Breast epithelium (tissue), 4 donors: ENCODE measurements at regions not wholly inside any gene's neighbourhood (a gene's known extent, or its start where the extent isn't known, plus 50 kb on each side); places are given as distances from the start of the nearest gene placed in this dataset.

Experiments
- DNase-seq, 2 donors: peaks; one replicate each; pipeline ENCODE4 v3.0.0-alpha.2; 2019; ENCODE audit warnings: low spot score in 2 of 2
- H3K27ac ChIP-seq, 2 donors: fragments of 200-600 bp; sonication (generic) in 1 of 2; one replicate each; pipeline ENCODE4 v1.5.1; 2016 to 2019; ENCODE audit warnings: mild to moderate bottlenecking in 1 of 2
- H3K27me3 ChIP-seq, 2 donors: fragments of 200-600 bp; sonication (generic) in 1 of 2; one replicate each; pipeline versions ENCODE4 v1.5.1 to v1.6.0; 2017 to 2019; ENCODE audit warnings: control low read depth in 1 of 2, mild to moderate bottlenecking in 1 of 2
- H3K36me3 ChIP-seq: fragments of 200-600 bp; one replicate; pipeline ENCODE4 v1.5.1; 2019
- H3K4me1 ChIP-seq, 2 donors: fragments of 200-600 bp; sonication (generic); one replicate each; pipeline ENCODE4 v1.5.1; 2016 to 2019; ENCODE audit warnings: control low read depth in 1 of 2
- H3K4me3 ChIP-seq, 3 donors: fragments of 200-600 bp; sonication (generic); 1 replicate in 2 of 3; 2 replicates in 1 of 3; pipeline ENCODE4 v1.5.1; 2016 to 2019; ENCODE audit warnings: mild to moderate bottlenecking in 3 of 3, moderate library complexity in 2 of 3
- H3K9me3 ChIP-seq, 2 donors: fragments of 200-600 bp; sonication (generic) in 1 of 2; one replicate each; pipeline ENCODE4 v1.5.1; 2016 to 2019; ENCODE audit warnings: control low read depth in 1 of 2
- CTCF ChIP-seq, 3 donors: fragments of 450-650 bp; IDR thresholded peaks; one replicate each; pipeline ENCODE4 v1.5.1; 2016 to 2017; ENCODE audit warnings: antibody characterized with exemption in 3 of 3, mild to moderate bottlenecking in 3 of 3, moderate library complexity in 3 of 3
- POLR2A ChIP-seq: fragments of 450-650 bp; IDR thresholded peaks from one replicate; pipeline ENCODE4 v1.6.1; 2016; ENCODE audit warnings: antibody characterized with exemption, mild to moderate bottlenecking, moderate library complexity
- POLR2AphosphoS5 ChIP-seq, 3 donors: sonication (generic); formaldehyde crosslinking; IDR thresholded peaks; one replicate each; pipeline ENCODE4 v1.6.1; 2017; ENCODE audit warnings: antibody characterized with exemption in 3 of 3
- intact Hi-C: fragments of 100-400 bp; cut with DNase I; formaldehyde crosslinking; loops from one replicate; pipeline ENCODE4 v1.15.1; 2023; ENCODE audit warnings: low total_unique reads

GRCh38 chr2:37586663-37587317, 84.7 kb downstream of the CDC42EP3 start:
- Histone ChIP-seq H3K4me3 (no peak overlapping the region), H3K27me3 (no peaks in the 10 kb centered on the region), H3K4me1 (peaks cover 0 to 16% of the 10 kb centered on the region in 2 donors), H3K27ac (peak overlapping the region; percentile 45 to 67), H3K9me3 (no peaks in the 10 kb centered on the region), H3K36me3 (no peaks in the 10 kb centered on the region)
- intact Hi-C loops = no loop called here
- no peak for DNase-seq
- TF ChIP-seq CTCF (IDR thresholded peaks at IDR 0.05) (no peak), POLR2AphosphoS5 (IDR thresholded peaks at IDR 0.05) (no peak), POLR2A (no peak)

GRCh38 chr2:37587817-37588216, 83.6 kb downstream of the CDC42EP3 start:
- Histone ChIP-seq H3K9me3 (no peaks in the 10 kb centered on the region), H3K27ac (peak overlapping the region in 1 of 2 donors; percentile 19), H3K4me1 (peaks cover 0 to 16% of the 10 kb centered on the region in 2 donors), H3K36me3 (no peaks in the 10 kb centered on the region), H3K4me3 (no peak overlapping the region), H3K27me3 (no peaks in the 10 kb centered on the region)
- TF ChIP-seq POLR2A = no peak
- TF ChIP-seq CTCF (IDR thresholded peaks at IDR 0.05) = no peak
- no peak for TF ChIP-seq POLR2AphosphoS5 (IDR thresholded peaks at IDR 0.05)
- no peak for DNase-seq
- intact Hi-C loops = no loop called here

GRCh38 chr2:37588316-37588777, 83.1 kb downstream of the CDC42EP3 start:
- intact Hi-C loops = no loop called here
- Histone ChIP-seq H3K27ac (no peak overlapping the region), H3K9me3 (no peaks in the 10 kb centered on the region), H3K36me3 (no peaks in the 10 kb centered on the region), H3K4me3 (no peak overlapping the region), H3K4me1 (peaks cover 0 to 14% of the 10 kb centered on the region in 2 donors), H3K27me3 (no peaks in the 10 kb centered on the region)
- DNase-seq = no peak
- TF ChIP-seq POLR2A (no peak), POLR2AphosphoS5 (IDR thresholded peaks at IDR 0.05) (no peak), CTCF (IDR thresholded peaks at IDR 0.05) (no peak)

- Histone ChIP-seq H3K4me3 (no peak overlapping the region), H3K36me3 (no peaks in the 10 kb centered on the region), H3K27ac (peak overlapping the region in 1 of 2 donors; percentile 13), H3K9me3 (no peaks in the 10 kb centered on the region), H3K27me3 (no peaks in the 10 kb centered on the region), H3K4me1 (peaks cover 0 to 12% of the 10 kb centered on the region in 2 donors)
- TF ChIP-seq CTCF (IDR thresholded peaks at IDR 0.05) (no peak), POLR2A (no peak), POLR2AphosphoS5 (IDR thresholded peaks at IDR 0.05) (no peak)
- intact Hi-C loops = no loop called here
- no peak for DNase-seq
Measured at GRCh38 chr2:37589298-37589697, 82.1 kb downstream of the CDC42EP3 start.

GRCh38 chr2:37590119-37590571, 81.3 kb downstream of the CDC42EP3 start:
- no peak overlapping the region for H3K4me3 ChIP-seq
- H3K9me3 ChIP-seq = no peaks in the 10 kb centered on the region
- peak overlapping the region; percentile 49 to 50 for H3K27ac ChIP-seq
- peak in 1 of 2 donors; percentile 49 for DNase-seq
- intact Hi-C loops = no loop called here
- TF ChIP-seq CTCF (IDR thresholded peaks at IDR 0.05) = no peak
- peak in 1 of 3 donors; percentile 45 for TF ChIP-seq POLR2AphosphoS5 (IDR thresholded peaks at IDR 0.05)
- peaks cover 0 to 12% of the 10 kb centered on the region in 2 donors for H3K4me1 ChIP-seq
- H3K27me3 ChIP-seq = no peaks in the 10 kb centered on the region
- no peaks in the 10 kb centered on the region for H3K36me3 ChIP-seq
